ENCODE measurements at regions not wholly inside any gene's neighbourhood (a gene's known extent, or its start where the extent isn't known, plus 50 kb on each side); places are given as distances from the start of the nearest gene placed in this dataset.

GRCh38 chr6:156026486-156027247, 571.0 kb upstream of the NOX3 start:
- Histone ChIP-seq H3K4me1 (peaks cover 18% of the 10 kb centered on the region), H3K27me3 (no peaks in the 10 kb centered on the region), H3K9me3 (no peaks in the 10 kb centered on the region; the same call in 1 of the 2 replicates), H3K4me3 (ENCODE audit: low read depth, low read length) (no peak overlapping the region), H3K36me3 (no peaks in the 10 kb centered on the region; the same call in 1 of the 2 replicates)
- no peak for DNase-seq
- no peak for TF ChIP-seq CTCF (IDR thresholded peaks at IDR 0.05; ENCODE audit: low read depth, low read length)

GRCh38 chr6:156024339-156024738, 568.7 kb upstream of the NOX3 start:
- no peak for DNase-seq
- Histone ChIP-seq H3K9me3 (no peaks in the 10 kb centered on the region), H3K4me1 (peaks cover 9% of the 10 kb centered on the region), H3K27me3 (no peaks in the 10 kb centered on the region), H3K36me3 (no peaks in the 10 kb centered on the region; the same call in 1 of the 2 replicates), H3K4me3 (ENCODE audit: low read depth, low read length) (no peak overlapping the region)
- TF ChIP-seq CTCF (IDR thresholded peaks at IDR 0.05; ENCODE audit: low read depth, low read length): no peak

GRCh38 chr6:156021746-156022396, 566.2 kb upstream of the NOX3 start:
- H3K27me3 ChIP-seq: no peaks in the 10 kb centered on the region
- H3K4me1 ChIP-seq: no peaks in the 10 kb centered on the region; the same call in 1 of the 2 replicates
- TF ChIP-seq CTCF (IDR thresholded peaks at IDR 0.05; ENCODE audit: low read depth, low read length): no peak
- no peak for DNase-seq
- H3K9me3 ChIP-seq: no peaks in the 10 kb centered on the region
- H3K4me3 ChIP-seq (ENCODE audit: low read depth, low read length): no peak overlapping the region
- H3K36me3 ChIP-seq: no peaks in the 10 kb centered on the region; the same call in 1 of the 2 replicates

- Histone ChIP-seq H3K4me3 (ENCODE audit: low read depth, low read length) (no peak overlapping the region), H3K9me3 (no peaks in the 10 kb centered on the region), H3K4me1 (no peaks in the 10 kb centered on the region), H3K36me3 (no peaks in the 10 kb centered on the region; the same call in 1 of the 2 replicates), H3K27me3 (no peaks in the 10 kb centered on the region)
- DNase-seq: no peak
- no peak for TF ChIP-seq CTCF (IDR thresholded peaks at IDR 0.05; ENCODE audit: low read depth, low read length)
These were observed 562.2 kb upstream of the NOX3 start for GRCh38 chr6:156017838-156018237.

- DNase-seq: no peak
- Histone ChIP-seq H3K4me3 (ENCODE audit: low read depth, low read length) (no peak overlapping the region), H3K9me3 (no peaks in the 10 kb centered on the region), H3K4me1 (no peaks in the 10 kb centered on the region), H3K36me3 (no peaks in the 10 kb centered on the region), H3K27me3 (no peaks in the 10 kb centered on the region)
- no peak for TF ChIP-seq CTCF (IDR thresholded peaks at IDR 0.05; ENCODE audit: low read depth, low read length)
These were observed 560.7 kb upstream of the NOX3 start for GRCh38 chr6:156016186-156016976.

Measured in BE2C (cell line).